ENCODE measurements at regions not wholly inside any gene's neighbourhood (a gene's known extent, or its start where the extent isn't known, plus 50 kb on each side); places are given as distances from the start of the nearest gene placed in this dataset.

GRCh38 chr5:51208296-51208695 is 175.0 kb upstream of the ISL1 start:
- TF ChIP-seq EZH2 (IDR thresholded peaks at IDR 0.05; ENCODE audit: borderline replicate concordance, low read length) (no peak), CTCF (IDR thresholded peaks at IDR 0.05; ENCODE audit: low read length) (no peak)
